HUES6 (cell line): ENCODE measurements at regions not wholly inside any gene's neighbourhood (a gene's known extent, or its start where the extent isn't known, plus 50 kb on each side); places are given as distances from the start of the nearest gene placed in this dataset.

Source experiments
- H3K27ac ChIP-seq: 2 replicates; pipeline ENCODE4 v1.7.0; 2013; ENCODE audit warnings: low read depth, mild to moderate bottlenecking, low read length, inconsistent platforms
- H3K27me3 ChIP-seq: 2 replicates; pipeline ENCODE4 v1.6.1; 2013; ENCODE audit warnings: low read length; ENCODE audit not compliant: control insufficient read depth, insufficient read depth
- H3K36me3 ChIP-seq: 2 replicates; pipeline ENCODE4 v1.6.1; 2013; ENCODE audit warnings: low read length; ENCODE audit not compliant: control insufficient read depth, insufficient read depth
- H3K4me1 ChIP-seq: 2 replicates; pipeline ENCODE4 v1.6.1; 2013; ENCODE audit warnings: low read length; ENCODE audit not compliant: control insufficient read depth, insufficient read depth
- H3K4me3 ChIP-seq: 2 replicates; pipeline ENCODE4 v1.5.1; 2013; ENCODE audit warnings: low read depth, low read length
- H3K9ac ChIP-seq: one replicate; pipeline ENCODE4 v1.6.1; 2013; ENCODE audit warnings: mild to moderate bottlenecking, low read length
- H3K9me3 ChIP-seq: 2 replicates; pipeline ENCODE4 v1.6.1; 2013; ENCODE audit warnings: low read depth, low read length; ENCODE audit not compliant: control insufficient read depth, insufficient read depth

- H3K27ac ChIP-seq, result no peak overlapping the region
- H3K27me3 ChIP-seq, result no peaks in the 10 kb centered on the region
- no peaks in the 10 kb centered on the region for H3K9me3 ChIP-seq
- H3K4me3 ChIP-seq, result no peak overlapping the region
- H3K4me1 ChIP-seq, result peaks cover 8% of the 10 kb centered on the region
- H3K36me3 ChIP-seq, result no peaks in the 10 kb centered on the region
- H3K9ac ChIP-seq, result no peak overlapping the region
Measured at GRCh38 chr7:18429547-18429946, 66.0 kb upstream of the HDAC9 start.

- Histone ChIP-seq H3K27me3 (no peaks in the 10 kb centered on the region), H3K9me3 (no peaks in the 10 kb centered on the region), H3K27ac (no peak overlapping the region), H3K4me3 (no peak overlapping the region), H3K4me1 (peaks cover 8% of the 10 kb centered on the region), H3K9ac (no peak overlapping the region), H3K36me3 (no peaks in the 10 kb centered on the region)
Measured at GRCh38 chr7:18430810-18431209, 64.7 kb upstream of the HDAC9 start.

GRCh38 chr7:18434171-18434570 is 61.4 kb upstream of the HDAC9 start:
- H3K9me3 ChIP-seq, result no peaks in the 10 kb centered on the region
- no peak overlapping the region for H3K4me3 ChIP-seq
- H3K36me3 ChIP-seq, result no peaks in the 10 kb centered on the region
- H3K4me1 ChIP-seq, result no peaks in the 10 kb centered on the region; the same call in 1 of the 2 replicates
- no peak overlapping the region for H3K27ac ChIP-seq
- no peak overlapping the region for H3K9ac ChIP-seq
- H3K27me3 ChIP-seq, result no peaks in the 10 kb centered on the region

- no peaks in the 10 kb centered on the region for H3K4me1 ChIP-seq
Measured at GRCh38 chr7:18437101-18437500, 58.4 kb upstream of the HDAC9 start.

GRCh38 chr7:18440934-18441333 is 54.6 kb upstream of the HDAC9 start:
- Histone ChIP-seq H3K36me3 (no peaks in the 10 kb centered on the region), H3K27me3 (no peaks in the 10 kb centered on the region), H3K9me3 (no peaks in the 10 kb centered on the region), H3K27ac (no peak overlapping the region), H3K4me3 (no peak overlapping the region), H3K9ac (no peak overlapping the region), H3K4me1 (peaks cover 12% of the 10 kb centered on the region)

More at GRCh38 chr7:18437101-18437500, 58.4 kb upstream of the HDAC9 start:
- Histone ChIP-seq H3K36me3 (no peaks in the 10 kb centered on the region), H3K27me3 (no peaks in the 10 kb centered on the region), H3K9ac (no peak overlapping the region), H3K27ac (no peak overlapping the region), H3K9me3 (no peaks in the 10 kb centered on the region), H3K4me3 (no peak overlapping the region)

GRCh38 chr7:18444826-18445225 is 50.7 kb upstream of the HDAC9 start:
- H3K27ac ChIP-seq, result no peak overlapping the region
- H3K27me3 ChIP-seq, result no peaks in the 10 kb centered on the region
- H3K9me3 ChIP-seq, result no peaks in the 10 kb centered on the region
- no peak overlapping the region for H3K4me3 ChIP-seq
- peaks cover 12% of the 10 kb centered on the region for H3K4me1 ChIP-seq
- no peak overlapping the region for H3K9ac ChIP-seq
- H3K36me3 ChIP-seq, result no peaks in the 10 kb centered on the region

GRCh38 chr7:18445483-18445882 is 50.1 kb upstream of the HDAC9 start:
- Histone ChIP-seq H3K27me3 (no peaks in the 10 kb centered on the region), H3K4me3 (no peak overlapping the region), H3K9ac (no peak overlapping the region), H3K9me3 (no peaks in the 10 kb centered on the region), H3K27ac (peak overlapping the region; percentile 13; the same call in 1 of the 2 replicates), H3K4me1 (peaks cover 12% of the 10 kb centered on the region), H3K36me3 (no peaks in the 10 kb centered on the region)
